Lower lobe of right lung (tissue), 2 donors: ENCODE measurements at regions not wholly inside any gene's neighbourhood (a gene's known extent, or its start where the extent isn't known, plus 50 kb on each side); places are given as distances from the start of the nearest gene placed in this dataset.
"Not testable (repeated sequence)": the region's sequence is repeated elsewhere in the genome, so short reads cannot be mapped to it uniquely, and the experiment has no call there.

Source experiments
- ATAC-seq, 2 donors: fragments of 200-7000 bp; cut with Tn5 transposase; one replicate each; pipeline ENCODE4 v1.9.1; 2020 to 2022; ENCODE audit warnings: mild to moderate bottlenecking in 2 of 2, moderate library complexity in 2 of 2
- DNase-seq: peaks from one replicate; pipeline ENCODE4 v3.0.0-alpha.2; 2020
- H3K27ac ChIP-seq: fragments of 200-600 bp; one replicate; pipeline ENCODE4 v1.8.0; 2022
- H3K27me3 ChIP-seq: fragments of 200-600 bp; one replicate; pipeline ENCODE4 v1.8.0; 2022; ENCODE audit warnings: low read depth
- H3K36me3 ChIP-seq: fragments of 200-600 bp; one replicate; pipeline ENCODE4 v1.8.0; 2022; ENCODE audit warnings: mild to moderate bottlenecking
- H3K4me1 ChIP-seq: fragments of 200-600 bp; one replicate; pipeline ENCODE4 v1.8.0; 2022
- H3K4me3 ChIP-seq: fragments of 200-600 bp; one replicate; pipeline ENCODE4 v1.8.0; 2022; ENCODE audit warnings: mild to moderate bottlenecking
- H3K9me3 ChIP-seq: fragments of 200-600 bp; one replicate; pipeline ENCODE4 v1.8.0; 2022
- CTCF ChIP-seq: fragments of 200-600 bp; IDR thresholded peaks from one replicate; pipeline ENCODE4 v1.8.0; 2022; ENCODE audit warnings: antibody characterized with exemption, mild to moderate bottlenecking
- intact Hi-C: fragments of 100-400 bp; cut with DNase I; formaldehyde crosslinking; loops from one replicate; pipeline ENCODE4 v1.11.0; 2022
- donor health status: DM: no; HTN: yes; CAD: no; lungs with severe emphysema.

GRCh38 chr16:29313559-29314048 is 92.9 kb downstream of the NPIPB11 start:
- H3K27ac ChIP-seq, result no peak overlapping the region

GRCh38 chr16:29312835-29313558 is 93.5 kb downstream of the NPIPB11 start:
- no peak overlapping the region for H3K4me3 ChIP-seq
- DNase-seq (no peak), ATAC-seq (no peak)
- TF ChIP-seq CTCF, result no peak
- H3K27me3 ChIP-seq, result no peaks in the 10 kb centered on the region
- H3K27ac ChIP-seq, result no peak overlapping the region
- H3K4me1 ChIP-seq, result peaks cover 7% of the 10 kb centered on the region
- intact Hi-C loops, result no loop called here
- no peaks in the 10 kb centered on the region for H3K36me3 ChIP-seq
- no peaks in the 10 kb centered on the region for H3K9me3 ChIP-seq

More at GRCh38 chr16:29313559-29314048, 92.9 kb downstream of the NPIPB11 start:
- Histone ChIP-seq H3K9me3 (no peaks in the 10 kb centered on the region), H3K4me1 (peaks cover 11% of the 10 kb centered on the region), H3K27me3 (no peaks in the 10 kb centered on the region), H3K36me3 (no peaks in the 10 kb centered on the region), H3K4me3 (no peak overlapping the region)
- DNase-seq (no peak), ATAC-seq (no peak)
- no peak for TF ChIP-seq CTCF
- intact Hi-C loops, result no loop called here

GRCh38 chr16:29312345-29312675 is 94.2 kb downstream of the NPIPB11 start:
- ATAC-seq, H3K9me3 ChIP-seq, H3K4me3 ChIP-seq, intact Hi-C loops, H3K4me1 ChIP-seq, H3K27ac ChIP-seq, H3K36me3 ChIP-seq, H3K27me3 ChIP-seq: not testable (repeated sequence)
- DNase-seq, result peak; percentile 32

- no peak for TF ChIP-seq CTCF
- intact Hi-C loops, result no loop called here
- Histone ChIP-seq H3K4me1 (peaks cover 9% of the 10 kb centered on the region), H3K36me3 (no peaks in the 10 kb centered on the region), H3K4me3 (no peak overlapping the region), H3K27ac (no peak overlapping the region), H3K27me3 (no peaks in the 10 kb centered on the region), H3K9me3 (no peaks in the 10 kb centered on the region)
- DNase-seq, result no peak
- ATAC-seq, result no peak
Observed at GRCh38 chr16:29311461-29312344, 94.8 kb downstream of the NPIPB11 start.

GRCh38 chr16:29310852-29311314 is 95.6 kb downstream of the NPIPB11 start:
- Histone ChIP-seq H3K4me1 (peaks cover 9% of the 10 kb centered on the region), H3K9me3 (no peaks in the 10 kb centered on the region), H3K36me3 (no peaks in the 10 kb centered on the region), H3K27me3 (no peaks in the 10 kb centered on the region), H3K27ac (no peak overlapping the region), H3K4me3 (no peak overlapping the region)
- no peak for TF ChIP-seq CTCF
- intact Hi-C loops, result no loop called here
- ATAC-seq (no peak), DNase-seq (no peak)

GRCh38 chr16:29310243-29310642 is 96.3 kb downstream of the NPIPB11 start:
- intact Hi-C loops, H3K4me3 ChIP-seq, H3K27ac ChIP-seq, H3K9me3 ChIP-seq, H3K36me3 ChIP-seq, H3K4me1 ChIP-seq, ATAC-seq, DNase-seq, H3K27me3 ChIP-seq: not testable (repeated sequence)

GRCh38 chr16:29309601-29310000 is 96.9 kb downstream of the NPIPB11 start:
- H3K4me3 ChIP-seq, H3K27ac ChIP-seq, H3K27me3 ChIP-seq, ATAC-seq, H3K9me3 ChIP-seq, H3K4me1 ChIP-seq, DNase-seq, H3K36me3 ChIP-seq, intact Hi-C loops: not testable (repeated sequence)
